WTC11 (cell line): ENCODE measurements at regions not wholly inside any gene's neighbourhood (a gene's known extent, or its start where the extent isn't known, plus 50 kb on each side); places are given as distances from the start of the nearest gene placed in this dataset.
A peak's percentile ranks its signal among the peaks of the same experiment; 100 is the strongest.

Experiments used
- ATAC-seq: fragments of 200-7000 bp; cut with Tn5 transposase; 2 replicates; pipeline ENCODE4 v1.10.0; 2021; ENCODE audit warnings: mild to moderate bottlenecking, moderate library complexity
- CTCF ChIA-PET: fragments of 300-600 bp; sonication (Branson Sonifier 250); formaldehyde crosslinking; loops from one replicate; lab custom pipeline; 2021; ENCODE audit warnings: antibody characterized with exemption; lab: Charles Lee
- POLR2A ChIA-PET: fragments of 350-600 bp; sonication (Branson Sonifier 250); formaldehyde crosslinking; loops from one replicate; lab custom pipeline; 2021; ENCODE audit warnings: antibody characterized with exemption; lab: Charles Lee
- DNase-seq: peaks from one replicate; pipeline ENCODE4 v3.0.0; 2021; ENCODE audit warnings: low spot score
- H3K27ac Mint-ChIP-seq: 2 replicates; pipeline ENCODE4 v1.8.0; 2021; ENCODE audit warnings: mixed read lengths
- H3K27me3 Mint-ChIP-seq: 2 replicates; pipeline ENCODE4 v1.8.0; 2021; ENCODE audit warnings: low read depth, mild to moderate bottlenecking, moderate library complexity, mixed read lengths
- H3K36me3 Mint-ChIP-seq: 2 replicates; pipeline ENCODE4 v1.8.0; 2021; ENCODE audit warnings: mixed read lengths
- H3K4me1 Mint-ChIP-seq: 2 replicates; pipeline ENCODE4 v1.8.0; 2022; ENCODE audit warnings: mixed read lengths
- H3K4me3 Mint-ChIP-seq: 2 replicates; pipeline ENCODE4 v1.8.0; 2021; ENCODE audit warnings: mild to moderate bottlenecking, moderate library complexity, mixed read lengths
- H3K9me3 Mint-ChIP-seq: 2 replicates; pipeline ENCODE4 v1.8.0; 2021; ENCODE audit warnings: mixed read lengths
- ATF1 ChIP-seq: sonication (generic); formaldehyde crosslinking; IDR thresholded peaks from 2 replicates; pipeline ENCODE4 v1.8.1; 2023; ENCODE audit warnings: mild to moderate bottlenecking, moderate library complexity, missing genetic modification reagents
- ATF3 ChIP-seq: sonication (generic); formaldehyde crosslinking; conservative IDR thresholded peaks from 2 replicates; pipeline ENCODE4 v1.8.1; 2022; ENCODE audit warnings: mild to moderate bottlenecking, missing genetic modification reagents
- CREM ChIP-seq: sonication (generic); formaldehyde crosslinking; IDR thresholded peaks from 2 replicates; pipeline ENCODE4 v1.8.1; 2022; ENCODE audit warnings: mild to moderate bottlenecking, missing genetic modification reagents, moderate library complexity
- E2F1 ChIP-seq: sonication (generic); formaldehyde crosslinking; IDR thresholded peaks from 2 replicates; pipeline ENCODE4 v1.8.0; 2022; ENCODE audit warnings: mild to moderate bottlenecking, missing genetic modification reagents
- EMX1 ChIP-seq: fragments of 250-450 bp; sonication (Bioruptor Pico); IDR thresholded peaks from 2 replicates; pipeline ENCODE4 v1.8.0; 2021; ENCODE audit warnings: mild to moderate bottlenecking
- ESRRA ChIP-seq: sonication (generic); formaldehyde crosslinking; IDR thresholded peaks from 2 replicates; pipeline ENCODE4 v1.8.1; 2022; ENCODE audit warnings: mild to moderate bottlenecking, missing genetic modification reagents, borderline replicate concordance
- FOXJ3 ChIP-seq: sonication (generic); formaldehyde crosslinking; IDR thresholded peaks from 2 replicates; pipeline ENCODE4 v1.9.0; 2021; ENCODE audit warnings: missing genetic modification reagents, mild to moderate bottlenecking, borderline replicate concordance
- GABPB1 ChIP-seq: sonication (generic); formaldehyde crosslinking; IDR thresholded peaks from 2 replicates; pipeline ENCODE4 v1.8.1; 2023; ENCODE audit warnings: mild to moderate bottlenecking, missing genetic modification reagents
- HMGXB4 ChIP-seq: sonication (generic); formaldehyde crosslinking; IDR thresholded peaks from 2 replicates; pipeline ENCODE4 v1.8.1; 2023; ENCODE audit warnings: mild to moderate bottlenecking, moderate library complexity, missing genetic modification reagents
- IRF2 ChIP-seq: sonication (generic); formaldehyde crosslinking; IDR thresholded peaks from 2 replicates; pipeline ENCODE4 v1.8.0; 2022; ENCODE audit warnings: low read depth, missing genetic modification reagents, borderline replicate concordance
- JAZF1 ChIP-seq: fragments of 250-450 bp; sonication (Bioruptor Pico); IDR thresholded peaks from 2 replicates; pipeline ENCODE4 v1.9.0; 2021; ENCODE audit warnings: moderate library complexity, mild to moderate bottlenecking, inconsistent platforms
- JUN ChIP-seq: sonication (generic); formaldehyde crosslinking; IDR thresholded peaks from 2 replicates; pipeline ENCODE4 v1.8.0; 2023; ENCODE audit warnings: mild to moderate bottlenecking, missing genetic modification reagents
- MYBL2 ChIP-seq: sonication (generic); formaldehyde crosslinking; IDR thresholded peaks from 2 replicates; pipeline ENCODE4 v1.8.1; 2023; ENCODE audit warnings: mild to moderate bottlenecking, moderate library complexity, missing genetic modification reagents
- NFE2L1 ChIP-seq: sonication (generic); formaldehyde crosslinking; IDR thresholded peaks from 2 replicates; pipeline ENCODE4 v1.8.1; 2023; ENCODE audit warnings: missing genetic modification reagents
- PREB ChIP-seq: sonication (generic); formaldehyde crosslinking; IDR thresholded peaks from 2 replicates; pipeline ENCODE4 v1.8.1; 2022; ENCODE audit warnings: mild to moderate bottlenecking, missing genetic modification reagents, moderate library complexity, borderline replicate concordance
- RELA ChIP-seq: sonication (generic); formaldehyde crosslinking; IDR thresholded peaks from 2 replicates; pipeline ENCODE4 v1.8.1; 2022; ENCODE audit warnings: missing genetic modification reagents, mild to moderate bottlenecking, borderline replicate concordance
- SOX15 ChIP-seq: fragments of 250-450 bp; sonication (Bioruptor Pico); IDR thresholded peaks from 2 replicates; pipeline ENCODE4 v1.9.0; 2021; ENCODE audit warnings: mild to moderate bottlenecking
- TEAD4 ChIP-seq: sonication (generic); formaldehyde crosslinking; IDR thresholded peaks from 2 replicates; pipeline ENCODE4 v1.8.0; 2022; ENCODE audit warnings: mild to moderate bottlenecking, missing genetic modification reagents
- USF1 ChIP-seq: sonication (generic); formaldehyde crosslinking; IDR thresholded peaks from 2 replicates; pipeline ENCODE4 v1.8.0; 2022; ENCODE audit warnings: mild to moderate bottlenecking, missing genetic modification reagents
- USF2 ChIP-seq: sonication (generic); formaldehyde crosslinking; IDR thresholded peaks from 2 replicates; pipeline ENCODE4 v1.8.1; 2023; ENCODE audit warnings: mild to moderate bottlenecking, missing genetic modification reagents, moderate library complexity
- ZBTB21 ChIP-seq: sonication (generic); formaldehyde crosslinking; IDR thresholded peaks from 2 replicates; pipeline ENCODE4 v1.8.1; 2023; ENCODE audit warnings: mild to moderate bottlenecking, missing genetic modification reagents, borderline replicate concordance
- ZNF121 ChIP-seq: sonication (generic); formaldehyde crosslinking; IDR thresholded peaks from 2 replicates; pipeline ENCODE4 v1.8.0; 2023; ENCODE audit warnings: missing genetic modification reagents
- ZNF416 ChIP-seq: fragments of 250-450 bp; sonication (Bioruptor Pico); IDR thresholded peaks from 2 replicates; pipeline ENCODE4 v1.9.0; 2021; ENCODE audit warnings: mild to moderate bottlenecking, inconsistent platforms
- ZNF423 ChIP-seq: fragments of 250-450 bp; sonication (Bioruptor Pico); IDR thresholded peaks from 2 replicates; pipeline ENCODE4 v2.1.2; 2022; ENCODE audit warnings: mild to moderate bottlenecking, moderate library complexity
- ZNF425 ChIP-seq: fragments of 250-450 bp; sonication (Bioruptor Pico); conservative IDR thresholded peaks from 2 replicates; pipeline ENCODE4 v1.9.0; 2021; ENCODE audit warnings: mild to moderate bottlenecking

- Mint-ChIP-seq H3K9me3 (no peaks in the 10 kb centered on the region), H3K4me3 (no peak overlapping the region), H3K27me3 (peaks cover 86% of the 10 kb centered on the region), H3K36me3 (no peaks in the 10 kb centered on the region)
- POLR2A ChIA-PET, result no interaction called here
- CTCF ChIA-PET, result interaction anchor here (0.7 to 1.8 kb wide), 2 partner anchors 96 to 486 kb away, joined by 3 to 6 read pairs; no protein-coding TSS in a partner anchor
- TF ChIP-seq PREB (CRISPR knock-in tag), result no peak
- TF ChIP-seq SOX15 (CRISPR knock-in tag), result no peak
- TF ChIP-seq, all 79 proteins: peak for 0
- peaks cover 8% of the 10 kb centered on the region for H3K4me1 Mint-ChIP-seq
- DNase-seq (no peak), ATAC-seq (peak; percentile 36; the same call in 1 of the 2 replicates)
- H3K27ac Mint-ChIP-seq, result no peak overlapping the region
Observed at GRCh38 chr7:41219276-41219675, 483.6 kb downstream of the INHBA start.

- no peaks in the 10 kb centered on the region for H3K36me3 Mint-ChIP-seq
- POLR2A ChIA-PET, result no interaction called here
- H3K27me3 Mint-ChIP-seq, result peaks cover 75% of the 10 kb centered on the region
- CTCF ChIA-PET, result no interaction called here
- no peaks in the 10 kb centered on the region for H3K9me3 Mint-ChIP-seq
- no peak overlapping the region for H3K4me3 Mint-ChIP-seq
- TF ChIP-seq PREB (CRISPR knock-in tag) (no peak), ESRRA (CRISPR knock-in tag) (no peak), RELA (CRISPR knock-in tag) (no peak), JAZF1 (CRISPR knock-in tag) (no peak), ATF1 (CRISPR knock-in tag) (no peak), GABPB1 (CRISPR knock-in tag) (no peak), ATF3 (CRISPR knock-in tag) (no peak), ZBTB21 (CRISPR knock-in tag) (no peak), TEAD4 (no peak), USF2 (no peak), E2F1 (CRISPR knock-in tag) (no peak), ZNF416 (no peak)
- peaks cover 8% of the 10 kb centered on the region for H3K4me1 Mint-ChIP-seq
- no peak overlapping the region for H3K27ac Mint-ChIP-seq
- no peak for ATAC-seq
- no peak for DNase-seq
Observed at GRCh38 chr7:41217306-41217705, 485.6 kb downstream of the INHBA start.

- Mint-ChIP-seq H3K4me3 (peak overlapping the region; percentile 28; the same call in 1 of the 2 replicates), H3K9me3 (no peaks in the 10 kb centered on the region), H3K4me1 (peaks cover 9% of the 10 kb centered on the region), H3K36me3 (no peaks in the 10 kb centered on the region), H3K27me3 (peaks cover 9% of the 10 kb centered on the region), H3K27ac (no peak overlapping the region)
- peak; percentile 94 for ATAC-seq
- CTCF ChIA-PET, result interaction anchor here (0.6 to 1.5 kb wide), 2 partner anchors 204 to 281 kb away, joined by 3 to 8 read pairs; no protein-coding TSS in a partner anchor
- DNase-seq, result peak; percentile 45
- POLR2A ChIA-PET, result no interaction called here
- TF ChIP-seq CREM (CRISPR knock-in tag), result no peak
- no peak for TF ChIP-seq ZNF425 (CRISPR knock-in tag)
- TF ChIP-seq USF1 (CRISPR knock-in tag), result no peak
- TF ChIP-seq ZNF121 (CRISPR knock-in tag), result no peak
- no peak for TF ChIP-seq IRF2 (CRISPR knock-in tag)
- TF ChIP-seq NFE2L1, result no peak
- TF ChIP-seq FOXJ3 (CRISPR knock-in tag), result no peak
- no peak for TF ChIP-seq JUN (CRISPR knock-in tag)
- TF ChIP-seq EMX1 (CRISPR knock-in tag), result no peak
- TF ChIP-seq ZNF423, result no peak
- TF ChIP-seq MYBL2 (CRISPR knock-in tag), result no peak
- TF ChIP-seq RELA (CRISPR knock-in tag), result no peak
- TF ChIP-seq HMGXB4 (CRISPR knock-in tag), result no peak
Observed at GRCh38 chr7:41207141-41207540, 495.7 kb downstream of the INHBA start.
